GM23338 (cell line): ENCODE measurements at regions not wholly inside any gene's neighbourhood (a gene's known extent, or its start where the extent isn't known, plus 50 kb on each side); places are given as distances from the start of the nearest gene placed in this dataset.

Experiments
- ATAC-seq: fragments of 200-7000 bp; cut with Tn5 transposase; 3 replicates; pipeline ENCODE4 v1.9.1; 2020
- DNase-seq: peaks from one replicate; pipeline ENCODE4 v3.0.0-alpha.2; 2015; ENCODE audit warnings: low spot score
- H2AFZ ChIP-seq: fragments of 200-600 bp; sonication (generic); 2 replicates; pipeline ENCODE4 v1.8.0; 2016; ENCODE audit warnings: antibody characterized with exemption, mild to moderate bottlenecking, moderate library complexity
- H3F3A ChIP-seq: fragments of 200-600 bp; sonication (generic); replicated peaks from 2 replicates; pipeline ENCODE4 v1.8.0; 2017; ENCODE audit warnings: antibody characterized with exemption, mixed run types, low read depth
- H3K27ac ChIP-seq: fragments of 200-600 bp; sonication (generic); 2 replicates; pipeline ENCODE4 v1.6.1; 2016; ENCODE audit warnings: low read depth
- H3K27me3 ChIP-seq: fragments of 200-600 bp; sonication (generic); 2 replicates; pipeline ENCODE4 v1.8.0; 2016; ENCODE audit warnings: mild to moderate bottlenecking, mixed run types, moderate library complexity; ENCODE audit not compliant: insufficient read depth
- H3K36me3 ChIP-seq: fragments of 200-600 bp; sonication (generic); 2 replicates; pipeline ENCODE4 v1.8.0; 2016; ENCODE audit warnings: mild to moderate bottlenecking; ENCODE audit not compliant: insufficient read depth
- H3K4me1 ChIP-seq: fragments of 200-600 bp; sonication (generic); 2 replicates; pipeline ENCODE4 v1.8.0; 2016; ENCODE audit warnings: mild to moderate bottlenecking, moderate library complexity; ENCODE audit not compliant: insufficient read depth
- H3K4me2 ChIP-seq: fragments of 200-600 bp; sonication (generic); 2 replicates; pipeline ENCODE4 v1.7.1; 2017; ENCODE audit warnings: mixed run types
- H3K4me3 ChIP-seq: fragments of 200-600 bp; sonication (generic); 2 replicates; pipeline ENCODE4 v1.6.1; 2016; ENCODE audit warnings: mixed run types
- H3K79me2 ChIP-seq: fragments of 200-600 bp; sonication (generic); replicated peaks from 2 replicates; pipeline ENCODE4 v1.8.0; 2017; ENCODE audit warnings: mild to moderate bottlenecking; ENCODE audit not compliant: insufficient read depth
- H3K9me2 ChIP-seq: fragments of 200-600 bp; sonication (generic); 2 replicates; pipeline ENCODE4 v1.8.0; 2017; ENCODE audit not compliant: insufficient read depth
- H4K20me1 ChIP-seq: fragments of 200-600 bp; sonication (generic); replicated peaks from 2 replicates; pipeline ENCODE4 v1.8.0; 2017; ENCODE audit warnings: mild to moderate bottlenecking; ENCODE audit not compliant: insufficient read depth
- H3K27ac Mint-ChIP-seq: 2 replicates; pipeline ENCODE4 v1.8.0; 2020; ENCODE audit warnings: inconsistent platforms, mild to moderate bottlenecking, moderate library complexity, mixed read lengths
- H3K27me3 Mint-ChIP-seq: 3 replicates; pipeline ENCODE4 v1.8.0; 2022; ENCODE audit warnings: low read depth, mild to moderate bottlenecking, moderate library complexity, mixed read lengths, inconsistent platforms; ENCODE audit not compliant: insufficient read depth, poor library complexity
- H3K36me3 Mint-ChIP-seq: 3 replicates; pipeline ENCODE4 v1.8.0; 2021; ENCODE audit warnings: low read depth, mild to moderate bottlenecking, inconsistent platforms, moderate library complexity, mixed read lengths
- H3K4me1 Mint-ChIP-seq: 3 replicates; pipeline ENCODE4 v1.8.0; 2020; ENCODE audit warnings: mild to moderate bottlenecking, inconsistent platforms, mixed read lengths
- H3K4me3 Mint-ChIP-seq: 3 replicates; pipeline ENCODE4 v1.8.0; 2021; ENCODE audit warnings: moderate library complexity, mild to moderate bottlenecking, inconsistent platforms, mixed read lengths
- H3K9me3 Mint-ChIP-seq: 3 replicates; pipeline ENCODE4 v1.8.0; 2020; ENCODE audit warnings: moderate library complexity, mild to moderate bottlenecking, inconsistent platforms, mixed read lengths
- EZH2 ChIP-seq: fragments of 200-600 bp; sonication (generic); IDR thresholded peaks from one replicate; pipeline ENCODE4 v1.8.0; 2017; ENCODE audit warnings: antibody characterized with exemption, mild to moderate bottlenecking, low read depth; ENCODE audit not compliant: unreplicated experiment
- NANOG ChIP-seq: IDR thresholded peaks from 2 replicates; pipeline ENCODE4 v1.6.1; 2016; ENCODE audit warnings: antibody characterized with exemption, borderline replicate concordance
- POLR2AphosphoS5 ChIP-seq: IDR thresholded peaks from 2 replicates; pipeline ENCODE4 v1.6.1; 2016; ENCODE audit warnings: antibody characterized with exemption, low read depth
- REST ChIP-seq: IDR thresholded peaks from one replicate; pipeline ENCODE4 v1.6.1; 2018; ENCODE audit warnings: antibody characterized with exemption; ENCODE audit not compliant: unreplicated experiment
- STAT1 ChIP-seq: IDR thresholded peaks from one replicate; pipeline ENCODE4 v1.6.1; 2016; ENCODE audit warnings: antibody characterized with exemption; ENCODE audit not compliant: unreplicated experiment
- ZNF114 ChIP-seq: fragments of 250-450 bp; sonication (Bioruptor Pico); IDR thresholded peaks from 2 replicates; pipeline ENCODE4 v1.5.0; 2020; ENCODE audit warnings: mild to moderate bottlenecking, moderate library complexity
- ZNF331 ChIP-seq: fragments of 250-450 bp; sonication (Bioruptor Pico); IDR thresholded peaks from 2 replicates; pipeline ENCODE4 v1.5.0; 2020; ENCODE audit warnings: low read depth, mild to moderate bottlenecking, moderate library complexity
- ZNF462 ChIP-seq: fragments of 250-450 bp; sonication (Bioruptor Pico); IDR thresholded peaks from 2 replicates; pipeline ENCODE4 v1.5.0; 2020; ENCODE audit warnings: mild to moderate bottlenecking, moderate library complexity

GRCh38 chr22:27454807-27455450 lies 346.6 kb downstream of the MN1 start:
- no peaks in the 10 kb centered on the region for H3K36me3 Mint-ChIP-seq
- Histone ChIP-seq H2AFZ (no peak overlapping the region), H4K20me1 (no peaks in the 10 kb centered on the region), H3K4me2 (no peak overlapping the region), H3F3A (no peaks in the 10 kb centered on the region), H3K4me1 (peaks cover 5% of the 10 kb centered on the region), H3K27ac (no peak overlapping the region), H3K79me2 (no peaks in the 10 kb centered on the region), H3K27me3 (no peaks in the 10 kb centered on the region), H3K9me2 (peaks cover 10% of the 10 kb centered on the region), H3K4me3 (no peak overlapping the region), H3K36me3 (no peaks in the 10 kb centered on the region)
- H3K27me3 Mint-ChIP-seq = peaks cover 12% of the 10 kb centered on the region
- ATAC-seq (peak; percentile 73), DNase-seq (peak; percentile 32)
- H3K27ac Mint-ChIP-seq = no peak overlapping the region
- no peak overlapping the region for H3K4me3 Mint-ChIP-seq
- peaks cover 22% of the 10 kb centered on the region for H3K4me1 Mint-ChIP-seq
- H3K9me3 Mint-ChIP-seq = no peaks in the 10 kb centered on the region
- no peak for TF ChIP-seq NANOG
- peak; percentile 92 for TF ChIP-seq REST

GRCh38 chr22:27455526-27455925 lies 346.0 kb downstream of the MN1 start:
- H3F3A ChIP-seq = no peaks in the 10 kb centered on the region
- no peaks in the 10 kb centered on the region for H3K27me3 ChIP-seq
- H3K36me3 Mint-ChIP-seq = no peaks in the 10 kb centered on the region
- H4K20me1 ChIP-seq = no peaks in the 10 kb centered on the region
- peaks cover 26% of the 10 kb centered on the region for H3K4me1 Mint-ChIP-seq
- H3K9me2 ChIP-seq = peaks cover 10% of the 10 kb centered on the region
- H3K79me2 ChIP-seq = no peaks in the 10 kb centered on the region
- H3K4me1 ChIP-seq = peaks cover 5% of the 10 kb centered on the region
- no peak overlapping the region for H3K4me3 ChIP-seq
- no peak overlapping the region for H2AFZ ChIP-seq
- no peaks in the 10 kb centered on the region for H3K9me3 Mint-ChIP-seq
- peaks cover 15% of the 10 kb centered on the region for H3K27me3 Mint-ChIP-seq
- no peak overlapping the region for H3K27ac ChIP-seq
- no peak overlapping the region for H3K27ac Mint-ChIP-seq
- no peak for DNase-seq
- no peak overlapping the region for H3K4me3 Mint-ChIP-seq
- H3K4me2 ChIP-seq = no peak overlapping the region
- ATAC-seq = no peak
- H3K36me3 ChIP-seq = no peaks in the 10 kb centered on the region
- TF ChIP-seq ZNF462 (no peak), REST (no peak), ZNF331 (CRISPR knock-in tag) (no peak), STAT1 (no peak), POLR2AphosphoS5 (no peak), EZH2 (no peak), ZNF114 (CRISPR knock-in tag) (no peak), NANOG (no peak)
